ENCODE measurements at regions not wholly inside any gene's neighbourhood (a gene's known extent, or its start where the extent isn't known, plus 50 kb on each side); places are given as distances from the start of the nearest gene placed in this dataset.

DNA sequence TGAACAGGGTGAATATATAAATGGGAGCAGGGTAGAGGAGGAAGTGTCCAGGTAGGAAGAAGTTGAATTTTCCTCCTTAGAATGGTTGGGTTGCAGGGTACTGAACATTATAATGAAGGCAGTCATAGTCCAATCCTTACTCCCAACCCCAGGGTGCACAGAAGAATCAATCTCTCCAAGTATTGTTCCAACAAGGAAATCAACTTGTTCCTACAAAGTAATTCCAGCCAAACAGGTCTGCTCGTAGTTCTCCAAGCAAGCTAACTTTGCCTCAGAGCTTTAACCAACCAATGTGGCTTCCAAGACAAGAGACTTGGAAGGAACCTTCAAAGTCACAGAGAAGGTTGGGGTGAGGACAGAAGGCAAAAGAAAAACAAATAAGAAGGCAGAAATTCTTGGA is 527.2 kb downstream of the MED13L start:
- Mint-ChIP-seq H3K9me3 (no peaks in the 10 kb centered on the region), H3K27ac (no peak overlapping the region), H3K4me1 (no peaks in the 10 kb centered on the region), H3K4me3 (no peak overlapping the region), H3K36me3 (ENCODE audit: low read depth) (no peaks in the 10 kb centered on the region), H3K27me3 (peaks cover 6% of the 10 kb centered on the region)
- DNase-seq: no peak
- CTCF ChIA-PET: no interaction called here
- ATAC-seq (ENCODE audit: low read depth): no peak
- no peak for TF ChIP-seq CTCF (IDR thresholded peaks at IDR 0.05)
- POLR2A ChIA-PET: no interaction called here
- intact Hi-C loops (cut with micrococcal nuclease): no loop called here

- intact Hi-C loops (cut with micrococcal nuclease): no loop called here
Measured at GRCh38 chr12:115749071-115749841, 528.2 kb downstream of the MED13L start.

GRCh38 chr12:115740586-115741155 is 536.8 kb downstream of the MED13L start:
- intact Hi-C loops (cut with micrococcal nuclease): no loop called here
- CTCF ChIA-PET: no interaction called here
- POLR2A ChIA-PET: no interaction called here
- Mint-ChIP-seq H3K4me3 (no peak overlapping the region), H3K27me3 (no peaks in the 10 kb centered on the region), H3K9me3 (peaks cover 2% of the 10 kb centered on the region), H3K27ac (no peak overlapping the region), H3K4me1 (no peaks in the 10 kb centered on the region), H3K36me3 (ENCODE audit: low read depth) (no peaks in the 10 kb centered on the region)
- TF ChIP-seq CTCF (IDR thresholded peaks at IDR 0.05): no peak
- ATAC-seq (ENCODE audit: low read depth) (no peak), DNase-seq (no peak)

More at GRCh38 chr12:115749071-115749841, 528.2 kb downstream of the MED13L start:
- ChIA-PET POLR2A (no interaction called here), CTCF (no interaction called here)
- DNase-seq (no peak), ATAC-seq (ENCODE audit: low read depth) (no peak)
- no peaks in the 10 kb centered on the region for H3K36me3 Mint-ChIP-seq (ENCODE audit: low read depth)
- no peak overlapping the region for H3K4me3 Mint-ChIP-seq
- H3K27ac Mint-ChIP-seq: no peak overlapping the region
- no peak for TF ChIP-seq CTCF (IDR thresholded peaks at IDR 0.05)
- H3K4me1 Mint-ChIP-seq: no peaks in the 10 kb centered on the region
- peaks cover 2% of the 10 kb centered on the region for H3K27me3 Mint-ChIP-seq
- H3K9me3 Mint-ChIP-seq: peaks cover 2% of the 10 kb centered on the region

- H3K36me3 Mint-ChIP-seq (ENCODE audit: low read depth): no peaks in the 10 kb centered on the region
- no peaks in the 10 kb centered on the region for H3K4me1 Mint-ChIP-seq
- no peak for DNase-seq
- H3K9me3 Mint-ChIP-seq: no peaks in the 10 kb centered on the region
- intact Hi-C loops (cut with micrococcal nuclease): no loop called here
- H3K27ac Mint-ChIP-seq: no peak overlapping the region
- H3K4me3 Mint-ChIP-seq: no peak overlapping the region
- no peak for ATAC-seq (ENCODE audit: low read depth)
- ChIA-PET POLR2A (no interaction called here), CTCF (no interaction called here)
- H3K27me3 Mint-ChIP-seq: no peaks in the 10 kb centered on the region
- no peak for TF ChIP-seq CTCF (IDR thresholded peaks at IDR 0.05)
Measured at GRCh38 chr12:115737895-115738294, 539.6 kb downstream of the MED13L start.

DNA sequence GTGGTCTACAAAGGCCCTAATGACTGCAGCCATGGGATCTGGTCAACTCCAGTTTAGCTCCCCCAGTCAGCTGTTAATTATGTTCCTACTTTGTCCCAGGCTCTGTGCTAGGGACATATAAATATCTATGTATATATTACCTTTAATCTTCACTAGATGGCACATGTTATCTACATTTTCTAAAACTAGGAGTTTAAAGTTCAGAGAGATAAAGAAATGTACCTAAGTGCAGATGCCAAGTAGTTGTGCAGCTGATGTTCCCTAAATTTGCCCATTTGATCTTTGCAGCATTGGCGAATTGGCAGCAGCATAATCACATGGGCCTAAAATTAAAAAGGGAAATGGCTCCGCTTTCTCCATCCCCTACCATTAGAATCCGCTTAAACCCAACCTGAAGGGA is 541.1 kb downstream of the MED13L start:
- no peak for DNase-seq
- Mint-ChIP-seq H3K4me3 (no peak overlapping the region), H3K9me3 (no peaks in the 10 kb centered on the region), H3K4me1 (no peaks in the 10 kb centered on the region), H3K27me3 (peaks cover under 1% of the 10 kb centered on the region), H3K36me3 (ENCODE audit: low read depth) (no peaks in the 10 kb centered on the region), H3K27ac (no peak overlapping the region)
- no peak for TF ChIP-seq CTCF (IDR thresholded peaks at IDR 0.05)
- intact Hi-C loops (cut with micrococcal nuclease): no loop called here
- ATAC-seq (ENCODE audit: low read depth): no peak
- POLR2A ChIA-PET: no interaction called here
- CTCF ChIA-PET: no interaction called here

All from activated B cell treated with CpG ODN at 0.5 μM for 24 hours (primary cell).